H9 (cell line): ENCODE measurements at regions not wholly inside any gene's neighbourhood (a gene's known extent, or its start where the extent isn't known, plus 50 kb on each side); places are given as distances from the start of the nearest gene placed in this dataset.

Source experiments
- DNase-seq: peaks from one replicate; pipeline ENCODE4 v3.0.0-alpha.2; 2017
- H2AFZ ChIP-seq: one replicate; pipeline ENCODE4 v1.6.1; 2013; ENCODE audit warnings: mild to moderate bottlenecking, low read length, control low read depth, moderate library complexity
- H2AK5ac ChIP-seq: 2 replicates; pipeline ENCODE4 v1.6.1; 2013; ENCODE audit warnings: low read length, control low read depth, mixed read lengths; ENCODE audit not compliant: insufficient read length
- H2BK120ac ChIP-seq: one replicate; pipeline ENCODE4 v1.6.1; 2013; ENCODE audit warnings: low read depth, mild to moderate bottlenecking, low read length, control low read depth, inconsistent platforms; ENCODE audit not compliant: poor library complexity, severe bottlenecking
- H2BK12ac ChIP-seq: 2 replicates; pipeline ENCODE4 v1.6.1; 2013; ENCODE audit warnings: low read length, control low read depth, mixed read lengths, low read depth; ENCODE audit not compliant: insufficient read length
- H2BK15ac ChIP-seq: 2 replicates; pipeline ENCODE4 v1.6.1; 2013; ENCODE audit warnings: low read depth, low read length, control low read depth
- H2BK20ac ChIP-seq: one replicate; pipeline ENCODE4 v1.6.1; 2013; ENCODE audit warnings: low read depth, mild to moderate bottlenecking, low read length, control low read depth, inconsistent platforms; ENCODE audit not compliant: poor library complexity, severe bottlenecking
- H2BK5ac ChIP-seq: 2 replicates; pipeline ENCODE4 v1.6.1; 2013; ENCODE audit warnings: low read length, control low read depth, mixed read lengths; ENCODE audit not compliant: insufficient read length
- H3K14ac ChIP-seq: 2 replicates; pipeline ENCODE4 v1.6.1; 2013; ENCODE audit warnings: low read length, control low read depth; ENCODE audit not compliant: insufficient read depth
- H3K18ac ChIP-seq: 2 replicates; pipeline ENCODE4 v1.6.1; 2013; ENCODE audit warnings: low read depth, mild to moderate bottlenecking, mixed read lengths, low read length, control low read depth; ENCODE audit not compliant: insufficient read length
- H3K23ac ChIP-seq: 2 replicates; pipeline ENCODE4 v1.6.1; 2013; ENCODE audit warnings: low read length, control low read depth, mixed read lengths, low read depth; ENCODE audit not compliant: insufficient read length
- H3K23me2 ChIP-seq: 2 replicates; pipeline ENCODE4 v1.6.1; 2013; ENCODE audit warnings: low read depth, mild to moderate bottlenecking, mixed read lengths, low read length, control low read depth; ENCODE audit not compliant: insufficient read length, poor library complexity, severe bottlenecking
- H3K27ac ChIP-seq: 2 replicates; pipeline ENCODE4 v1.5.1; 2013; ENCODE audit warnings: low read length, control low read depth, mixed read lengths, low read depth; ENCODE audit not compliant: insufficient read length
- H3K27me3 ChIP-seq: 2 replicates; pipeline ENCODE4 v1.6.1; 2013; ENCODE audit warnings: low read length, control low read depth, inconsistent platforms; ENCODE audit not compliant: insufficient read depth
- H3K4ac ChIP-seq: 2 replicates; pipeline ENCODE4 v1.6.1; 2013; ENCODE audit warnings: low read depth, mild to moderate bottlenecking, control low read depth, inconsistent platforms, low read length, moderate library complexity
- H3K4me1 ChIP-seq: 2 replicates; pipeline ENCODE4 v1.6.1; 2013; ENCODE audit warnings: low read length, control low read depth, inconsistent platforms; ENCODE audit not compliant: insufficient read depth
- H3K4me2 ChIP-seq: 2 replicates; pipeline ENCODE4 v1.6.1; 2013; ENCODE audit warnings: low read length, control low read depth, mixed read lengths; ENCODE audit not compliant: insufficient read length, insufficient read depth
- H3K56ac ChIP-seq: 2 replicates; pipeline ENCODE4 v1.6.1; 2013; ENCODE audit warnings: low read depth, mild to moderate bottlenecking, mixed read lengths, low read length, control low read depth; ENCODE audit not compliant: insufficient read length
- H3K79me1 ChIP-seq: 2 replicates; pipeline ENCODE4 v1.6.1; 2013; ENCODE audit warnings: low read depth, mild to moderate bottlenecking, moderate library complexity, low read length, control low read depth, inconsistent platforms; ENCODE audit not compliant: insufficient read depth, poor library complexity, severe bottlenecking
- H3K79me2 ChIP-seq: 2 replicates; pipeline ENCODE4 v1.6.1; 2013; ENCODE audit warnings: low read length, control low read depth, inconsistent platforms; ENCODE audit not compliant: insufficient read depth
- H3K9ac ChIP-seq: 2 replicates; pipeline ENCODE4 v1.6.1; 2013; ENCODE audit warnings: low read length, control low read depth, mixed read lengths; ENCODE audit not compliant: insufficient read length; ENCODE audit errors: extremely low read depth
- H3K9me3 ChIP-seq: one replicate; pipeline ENCODE4 v1.6.1; 2013; ENCODE audit warnings: low read depth, low read length, inconsistent platforms; ENCODE audit not compliant: control insufficient read depth
- H3T11ph ChIP-seq: one replicate; pipeline ENCODE4 v1.6.1; 2013; ENCODE audit warnings: mild to moderate bottlenecking, low read length, control low read depth, inconsistent platforms
- H4K20me1 ChIP-seq: one replicate; pipeline ENCODE4 v1.6.1; 2013; ENCODE audit not compliant: control insufficient read depth, insufficient read length, insufficient read depth
- H4K5ac ChIP-seq: 2 replicates; pipeline ENCODE4 v1.6.1; 2013; ENCODE audit warnings: low read depth, mild to moderate bottlenecking, mixed read lengths, low read length, control low read depth; ENCODE audit not compliant: insufficient read length
- H4K8ac ChIP-seq: replicated peaks from 2 replicates; pipeline ENCODE4 v1.6.1; 2013; ENCODE audit warnings: low read length, control low read depth, mixed read lengths, low read depth; ENCODE audit not compliant: insufficient read length
- H4K91ac ChIP-seq: 2 replicates; pipeline ENCODE4 v1.6.1; 2013; ENCODE audit warnings: low read depth, mild to moderate bottlenecking, moderate library complexity, mixed read lengths, low read length, control low read depth; ENCODE audit not compliant: insufficient read length
- H3K27ac Mint-ChIP-seq, 3 experiments: 2 replicates in 2 of 3; 3 replicates in 1 of 3; pipeline ENCODE4 v1.8.0; 2020 to 2021; ENCODE audit warnings: mixed read lengths in 3 of 3, mild to moderate bottlenecking in 1 of 3, moderate library complexity in 1 of 3
- H3K27me3 Mint-ChIP-seq: 2 replicates; pipeline ENCODE4 v1.8.0; 2021; ENCODE audit warnings: low read depth, mild to moderate bottlenecking, moderate library complexity, mixed read lengths
- H3K36me3 Mint-ChIP-seq, 3 experiments: 2 replicates in 2 of 3; 3 replicates in 1 of 3; pipeline ENCODE4 v1.8.0; 2020 to 2021; ENCODE audit warnings: low read depth in 3 of 3, mixed read lengths in 3 of 3; ENCODE audit not compliant: insufficient read depth in 1 of 3
- H3K4me1 Mint-ChIP-seq, 2 experiments: 2 replicates each; pipeline ENCODE4 v1.8.0; 2020; ENCODE audit warnings: mixed read lengths in 2 of 2
- H3K4me3 Mint-ChIP-seq, 2 experiments: 2 replicates in 1 of 2; 3 replicates in 1 of 2; pipeline ENCODE4 v1.8.0; 2020 to 2021; ENCODE audit warnings: mild to moderate bottlenecking in 2 of 2, mixed read lengths in 2 of 2, moderate library complexity in 1 of 2
- H3K9me3 Mint-ChIP-seq, 2 experiments: 2 replicates in 1 of 2; 3 replicates in 1 of 2; pipeline ENCODE4 v1.8.0; 2020; ENCODE audit warnings: mild to moderate bottlenecking in 2 of 2, mixed read lengths in 2 of 2, moderate library complexity in 1 of 2
- WGBS: extraction: QIAGEN DNeasy Blood & Tissue Kit; methylation state at CpG from one replicate; pipeline ENCODE4 v1.1.7; 2013; ENCODE audit warnings: missing lambda C conversion rate, low lambda C conversion rate, mixed read lengths; ENCODE audit not compliant: insufficient read length; ENCODE audit errors: extremely low coverage; 5-methylcytosine and 5-hydroxymethylcytosine counted together
- TF ChIP-seq, protein P1 (sequence below): fragments of 200-600 bp; sonication (generic); conservative IDR thresholded peaks from 3 replicates; pipeline ENCODE4 v1.8.0; 2021; ENCODE audit warnings: antibody characterized with exemption, mild to moderate bottlenecking

- H3K18ac ChIP-seq = no peak overlapping the region
- H3K27ac ChIP-seq = no peak overlapping the region
- H3K56ac ChIP-seq = no peak overlapping the region
- Mint-ChIP-seq H3K4me1 (no peaks in the 10 kb centered on the region; a peak in 1 of 4 replicates), H3K27ac (no peak overlapping the region), H3K36me3 (peaks cover 8 to 9% (median 9%) of the 10 kb centered on the region in 3 experiments), H3K9me3 (peaks cover 11 to 21% of the 10 kb centered on the region in 2 experiments), H3K4me3 (no peak overlapping the region), H3K27me3 (no peaks in the 10 kb centered on the region)
- H3K4me1 ChIP-seq = no peaks in the 10 kb centered on the region
- H2AFZ ChIP-seq = no peak overlapping the region
- no peak overlapping the region for H3K23ac ChIP-seq
- H2AK5ac ChIP-seq = no peak overlapping the region
- no peak overlapping the region for H4K8ac ChIP-seq
- no peaks in the 10 kb centered on the region for H3K79me1 ChIP-seq
- H2BK15ac ChIP-seq = no peak overlapping the region
- H3K14ac ChIP-seq = no peak overlapping the region
- no peak overlapping the region for H2BK120ac ChIP-seq
- no peaks in the 10 kb centered on the region for H3K27me3 ChIP-seq
- TF ChIP-seq, protein P1, sequence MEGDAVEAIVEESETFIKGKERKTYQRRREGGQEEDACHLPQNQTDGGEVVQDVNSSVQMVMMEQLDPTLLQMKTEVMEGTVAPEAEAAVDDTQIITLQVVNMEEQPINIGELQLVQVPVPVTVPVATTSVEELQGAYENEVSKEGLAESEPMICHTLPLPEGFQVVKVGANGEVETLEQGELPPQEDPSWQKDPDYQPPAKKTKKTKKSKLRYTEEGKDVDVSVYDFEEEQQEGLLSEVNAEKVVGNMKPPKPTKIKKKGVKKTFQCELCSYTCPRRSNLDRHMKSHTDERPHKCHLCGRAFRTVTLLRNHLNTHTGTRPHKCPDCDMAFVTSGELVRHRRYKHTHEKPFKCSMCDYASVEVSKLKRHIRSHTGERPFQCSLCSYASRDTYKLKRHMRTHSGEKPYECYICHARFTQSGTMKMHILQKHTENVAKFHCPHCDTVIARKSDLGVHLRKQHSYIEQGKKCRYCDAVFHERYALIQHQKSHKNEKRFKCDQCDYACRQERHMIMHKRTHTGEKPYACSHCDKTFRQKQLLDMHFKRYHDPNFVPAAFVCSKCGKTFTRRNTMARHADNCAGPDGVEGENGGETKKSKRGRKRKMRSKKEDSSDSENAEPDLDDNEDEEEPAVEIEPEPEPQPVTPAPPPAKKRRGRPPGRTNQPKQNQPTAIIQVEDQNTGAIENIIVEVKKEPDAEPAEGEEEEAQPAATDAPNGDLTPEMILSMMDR = no peak
- H3K9ac ChIP-seq = no peak overlapping the region
- no peaks in the 10 kb centered on the region for H3K23me2 ChIP-seq
- WGBS = no CpG with 5 or more reads among the region's 3 CpGs
- no peaks in the 10 kb centered on the region for H3K9me3 ChIP-seq
- H4K5ac ChIP-seq = no peak overlapping the region
- no peak overlapping the region for H3K4me2 ChIP-seq
- no peak overlapping the region for H2BK12ac ChIP-seq
- no peak overlapping the region for H3K4ac ChIP-seq
- H3K79me2 ChIP-seq = no peaks in the 10 kb centered on the region
- no peak for DNase-seq
- H2BK5ac ChIP-seq = no peak overlapping the region
- H3T11ph ChIP-seq = no peak overlapping the region
- H4K91ac ChIP-seq = no peak overlapping the region
- no peaks in the 10 kb centered on the region for H4K20me1 ChIP-seq
- no peak overlapping the region for H2BK20ac ChIP-seq
These were observed 311.4 kb upstream of the SLITRK3 start for GRCh38 chr3:165507576-165507975.
